Right renal pelvis (tissue), 4 donors: ENCODE measurements at regions not wholly inside any gene's neighbourhood (a gene's known extent, or its start where the extent isn't known, plus 50 kb on each side); places are given as distances from the start of the nearest gene placed in this dataset.
"Not testable (repeated sequence)": the region's sequence is repeated elsewhere in the genome, so short reads cannot be mapped to it uniquely, and the experiment has no call there.

ENCODE experiments used
- DNase-seq, 4 donors: peaks; one replicate each; pipeline ENCODE4 v3.0.0-alpha.2; 2013; ENCODE audit warnings: low read depth in 4 of 4, low spot score in 3 of 4, missing footprints in 1 of 4

DNA sequence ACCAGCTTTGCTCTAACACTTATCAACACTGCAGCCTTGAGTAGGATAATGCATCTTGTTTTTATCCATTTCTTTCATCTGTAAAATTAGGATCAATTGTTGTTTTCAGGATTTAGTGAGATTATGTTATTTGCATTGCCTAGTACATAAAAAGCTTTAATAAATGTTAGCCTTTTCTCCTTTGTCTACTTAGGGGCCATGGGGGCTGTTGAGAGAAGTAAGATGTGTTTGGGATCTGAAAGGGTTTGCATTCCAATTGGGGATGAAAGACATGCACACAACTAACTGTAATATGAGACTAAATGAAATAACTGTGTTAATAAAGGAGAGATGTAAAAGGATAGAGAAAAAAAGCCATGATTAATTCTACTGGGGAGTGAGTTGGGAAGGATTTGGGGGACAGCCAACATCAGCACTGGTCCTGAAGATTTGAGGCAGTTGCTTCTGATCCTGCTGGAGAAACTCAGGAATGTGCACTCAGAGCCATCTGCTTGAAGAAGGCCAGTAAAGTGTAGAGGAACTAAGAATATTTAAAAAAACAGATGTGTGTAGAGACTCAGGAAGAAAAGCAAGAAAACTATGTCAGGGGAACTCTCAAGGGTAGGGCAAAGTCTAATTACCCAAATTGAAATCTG is 236.3 kb downstream of the OLFM4 start:
- DNase-seq = no peak

DNA sequence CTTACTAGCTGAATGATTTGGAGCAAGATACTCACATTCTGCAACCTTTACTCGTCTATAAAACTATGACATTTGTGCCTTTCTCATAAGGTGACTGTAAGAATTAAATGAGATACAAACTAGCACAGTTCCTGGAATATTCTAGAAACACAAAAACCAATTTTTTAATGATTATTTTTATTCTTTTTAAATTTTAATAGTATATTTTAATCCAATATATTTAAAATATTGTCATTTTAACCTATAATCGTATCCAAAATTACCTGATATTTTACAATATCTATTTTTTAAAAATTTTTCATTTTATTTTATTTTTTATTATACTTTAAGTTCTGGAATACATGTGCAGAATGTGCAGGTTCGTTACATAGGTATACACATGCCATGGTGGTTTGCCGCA is 238.1 kb downstream of the OLFM4 start:
- no peak for DNase-seq

DNA sequence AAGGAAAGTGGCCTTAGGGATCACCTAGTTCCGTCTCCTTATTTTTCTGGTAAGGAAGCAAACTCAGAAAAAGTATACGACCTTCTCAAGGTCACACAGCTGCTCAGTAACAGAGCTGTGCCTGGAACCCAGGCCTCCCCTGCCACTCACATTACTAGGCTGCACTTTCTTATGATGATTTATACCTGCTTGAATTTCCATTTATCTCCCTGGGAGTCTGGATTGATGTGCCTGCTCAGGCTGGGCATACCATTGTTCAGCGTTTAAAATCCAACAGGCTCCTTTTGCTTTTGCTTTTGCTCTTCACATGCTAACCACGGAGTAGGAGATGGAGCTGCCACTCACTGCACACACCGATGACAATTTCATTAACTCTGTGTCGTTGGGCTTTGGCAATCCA is 241.0 kb downstream of the OLFM4 start:
- no peak for DNase-seq

DNA sequence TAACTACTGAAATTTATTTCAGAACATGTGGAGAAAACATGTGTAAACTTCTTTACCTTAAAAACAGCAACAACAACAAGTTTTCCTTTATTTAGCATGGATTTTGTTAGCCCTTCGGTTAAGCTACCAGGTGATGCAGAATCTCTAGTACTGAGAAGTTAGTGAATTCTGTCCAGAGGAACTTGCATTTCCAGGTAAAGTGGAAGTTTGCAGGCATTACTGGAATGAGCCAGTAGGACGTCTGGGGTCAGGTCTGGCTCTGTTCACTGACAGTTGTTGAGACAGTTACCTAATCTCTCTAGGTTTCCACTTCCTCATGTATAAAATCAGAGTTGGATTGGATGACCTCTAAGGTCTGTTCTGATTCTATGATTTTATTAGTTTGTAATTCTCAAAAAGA is 244.3 kb downstream of the OLFM4 start:
- DNase-seq = no peak

DNA sequence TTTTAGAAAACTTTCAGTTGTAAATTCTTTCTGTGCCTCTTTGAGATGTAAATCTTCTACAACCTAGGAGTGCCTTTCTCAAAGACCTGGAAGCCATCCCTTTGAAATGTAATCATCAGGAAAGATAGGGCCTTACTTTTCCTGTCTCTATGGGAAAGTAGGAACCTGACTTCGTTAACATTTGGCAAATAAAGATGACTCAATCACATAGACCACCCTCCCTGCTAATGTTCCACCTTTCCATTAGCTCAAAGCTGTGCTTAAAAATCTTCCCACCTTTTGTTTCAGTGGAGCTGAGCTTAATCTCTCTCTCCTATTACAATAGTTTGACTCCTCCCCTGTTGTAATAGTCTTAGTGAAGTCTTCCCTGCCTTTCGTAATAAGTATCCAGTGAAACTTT is 247.7 kb downstream of the OLFM4 start:
- DNase-seq = no peak

DNA sequence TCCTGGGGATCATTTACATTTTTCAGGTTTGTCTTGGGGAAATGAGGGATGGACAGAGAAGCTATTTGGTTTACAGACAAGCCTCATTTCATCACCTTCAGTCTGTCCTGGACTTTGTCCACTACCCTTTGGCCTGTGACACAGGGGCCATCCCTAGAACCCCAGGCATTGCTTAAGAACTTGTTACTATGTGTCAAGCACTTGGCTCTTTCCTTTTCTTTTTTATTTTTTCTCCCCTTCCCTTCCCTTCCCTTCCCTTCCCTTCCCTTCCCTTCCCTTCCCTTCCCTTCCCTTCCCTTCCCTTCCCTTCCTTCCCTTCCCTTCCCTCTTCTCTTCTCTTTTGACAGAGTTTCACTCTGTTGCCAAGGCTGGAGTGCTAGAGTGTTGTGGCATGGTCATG is 253.1 kb downstream of the OLFM4 start:
- DNase-seq = no peak

DNA sequence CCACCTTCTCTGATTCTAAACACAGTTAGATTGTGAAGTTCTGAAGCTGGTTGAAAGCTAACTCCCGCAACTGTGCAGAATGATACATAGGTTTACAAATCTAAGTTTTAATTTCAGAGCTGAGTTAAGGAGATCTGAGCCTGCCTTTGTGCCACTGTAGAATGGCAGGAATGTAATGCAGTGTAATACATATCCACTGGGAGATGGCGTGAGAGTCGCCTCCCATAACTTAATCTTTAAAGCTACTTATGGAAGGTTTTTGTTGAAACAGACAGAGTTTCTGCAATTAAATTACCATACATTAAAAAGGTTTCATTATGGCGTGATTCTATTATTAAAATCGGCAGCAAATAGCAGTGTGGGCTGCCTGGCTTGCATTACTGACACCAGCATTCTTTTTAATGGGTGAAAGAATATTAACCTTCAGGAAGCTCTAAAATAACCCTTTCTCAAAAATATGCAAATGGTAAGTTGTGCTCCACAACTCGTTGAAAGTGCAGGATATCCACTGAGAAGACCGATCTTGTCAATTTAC is 257.4 kb downstream of the OLFM4 start:
- DNase-seq = no peak

DNA sequence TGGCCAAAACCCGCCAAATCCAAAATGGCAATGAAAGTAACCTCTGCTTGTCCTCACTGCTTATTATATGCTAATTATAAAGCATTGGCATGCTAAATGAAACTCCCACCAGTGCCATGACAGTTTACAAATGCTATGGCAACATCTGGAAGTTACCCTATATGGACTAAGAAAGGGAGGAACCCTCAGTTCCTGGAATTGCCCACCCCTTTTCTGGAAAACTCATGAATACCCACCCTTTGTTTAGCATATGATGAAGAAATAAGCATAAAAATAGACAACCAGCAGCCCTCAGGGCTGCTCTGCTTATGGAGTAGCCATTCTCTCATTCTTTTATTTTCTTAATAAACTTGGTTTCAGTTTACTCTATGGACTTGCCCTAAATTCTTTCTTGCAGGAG is 269.8 kb downstream of the OLFM4 start:
- DNase-seq = no peak

DNA sequence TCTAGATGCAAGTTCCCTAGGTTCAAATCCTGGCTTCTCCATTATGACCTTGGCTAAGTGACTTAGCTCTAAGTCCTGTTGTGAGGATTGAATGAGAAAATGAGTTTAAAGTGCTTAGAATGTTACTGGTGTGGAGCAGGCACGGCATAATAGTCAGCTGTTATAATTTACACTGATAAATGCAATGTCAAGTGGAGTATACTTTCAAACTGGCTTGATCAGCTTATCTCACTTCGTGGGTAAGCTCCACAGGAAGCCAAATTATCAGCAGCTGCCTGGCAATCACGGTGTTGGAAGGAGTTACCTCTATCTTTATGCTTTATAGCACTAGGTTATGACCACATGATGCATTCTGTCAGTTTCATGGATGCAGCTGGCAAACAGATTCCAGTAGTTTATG is 272.8 kb downstream of the OLFM4 start:
- DNase-seq = no peak

DNA sequence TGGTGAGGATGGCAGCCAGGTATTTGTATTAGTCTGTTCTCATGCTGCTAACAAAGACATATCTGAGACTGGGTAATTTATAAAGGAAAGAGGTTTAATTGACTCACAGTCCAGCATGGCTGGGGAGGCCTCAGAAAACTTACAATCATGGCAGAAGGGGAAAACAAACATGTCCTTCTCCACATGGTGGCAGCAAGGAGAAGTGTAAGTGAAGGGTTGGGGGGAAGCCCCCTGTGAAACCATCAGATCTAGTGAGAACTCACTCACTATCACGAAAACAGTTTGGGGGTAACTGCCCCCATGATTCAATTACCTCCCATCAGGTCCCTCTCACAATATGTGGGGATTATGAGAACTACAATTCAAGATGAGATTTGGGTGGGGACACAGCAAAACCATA is 276.8 kb downstream of the OLFM4 start:
- DNase-seq = not testable (repeated sequence)

DNA sequence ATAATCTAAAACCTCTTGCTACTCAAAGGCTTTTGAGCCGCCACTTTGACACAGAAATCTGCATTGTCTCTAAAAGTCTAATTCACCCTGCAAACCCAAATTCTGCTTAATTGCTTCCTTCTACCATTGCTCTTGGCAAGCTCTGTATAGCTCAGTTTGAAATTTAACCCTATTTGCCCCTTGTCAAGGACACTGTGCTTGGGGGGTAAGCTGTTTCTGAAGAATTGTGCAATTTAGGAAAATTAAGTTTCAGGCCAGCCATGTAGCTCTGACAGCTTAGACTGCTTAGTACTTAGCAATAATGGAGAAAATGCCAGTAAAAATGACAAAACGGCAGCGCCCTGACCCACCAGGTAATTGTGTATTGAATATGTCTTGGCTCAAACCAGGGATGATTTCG is 282.2 kb downstream of the OLFM4 start:
- DNase-seq = no peak

DNA sequence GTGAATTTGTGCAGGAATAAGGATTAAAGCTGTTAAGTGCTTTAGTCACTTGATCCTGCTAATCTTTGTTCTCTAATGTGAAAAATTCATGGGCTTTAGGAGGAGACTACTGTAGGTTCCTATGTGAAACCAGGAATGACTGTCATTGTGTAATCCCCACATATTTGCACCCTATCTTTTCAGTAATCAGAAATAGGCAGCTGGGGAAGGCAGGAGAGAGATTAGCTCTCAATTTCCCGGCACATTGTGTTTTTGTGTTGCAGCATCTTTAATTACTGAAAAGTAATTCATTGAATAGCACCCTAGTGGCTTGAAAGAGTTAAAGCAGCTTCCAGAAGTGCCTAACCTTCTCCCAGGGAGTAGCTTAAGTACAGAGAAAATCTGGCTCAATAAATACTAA is 282.9 kb downstream of the OLFM4 start:
- DNase-seq = no peak

DNA sequence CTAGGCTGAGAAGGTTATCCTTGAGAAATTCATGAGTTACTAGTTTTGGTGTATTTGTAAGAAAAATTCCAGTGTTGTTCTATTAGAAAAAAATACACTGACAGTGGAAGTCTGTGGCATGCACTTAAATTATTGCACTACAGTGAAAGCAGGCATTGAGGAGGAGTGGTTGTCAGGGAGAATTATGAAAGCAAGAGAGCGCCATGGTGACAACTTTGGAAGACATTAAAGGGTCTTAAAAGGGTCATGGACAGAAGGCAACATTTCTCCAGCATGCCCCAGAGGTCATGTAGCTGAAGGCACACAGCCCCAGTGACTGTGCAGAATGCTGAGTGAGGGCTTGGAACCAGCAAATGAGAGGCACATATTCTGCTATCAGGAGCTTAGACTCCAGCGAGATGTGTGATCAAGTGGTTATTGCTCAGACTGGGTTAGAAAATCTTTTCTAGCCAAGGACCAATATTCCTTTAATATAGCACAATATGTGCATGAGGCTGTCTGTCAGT is 292.7 kb downstream of the OLFM4 start:
- peak in 1 of 4 donors; percentile 8 for DNase-seq

DNA sequence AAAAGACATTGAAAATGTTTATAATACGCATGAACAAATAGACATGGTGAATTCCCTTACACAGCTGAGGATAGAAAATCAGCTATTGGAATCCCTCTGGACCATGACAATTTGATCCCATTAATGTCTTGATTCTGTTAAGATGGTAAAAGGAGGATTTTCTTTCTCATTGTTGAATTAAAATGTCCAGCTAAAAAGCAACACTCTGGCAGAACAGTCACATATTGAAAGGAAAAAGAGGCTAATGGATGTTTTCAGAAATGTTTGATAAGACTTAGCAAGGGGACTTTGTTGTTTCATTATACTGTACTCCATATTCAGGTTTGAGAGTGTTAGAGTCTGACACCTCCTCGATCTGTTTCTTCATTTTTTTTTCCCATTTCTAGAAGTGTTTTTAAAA is 296.0 kb downstream of the OLFM4 start:
- no peak for DNase-seq

DNA sequence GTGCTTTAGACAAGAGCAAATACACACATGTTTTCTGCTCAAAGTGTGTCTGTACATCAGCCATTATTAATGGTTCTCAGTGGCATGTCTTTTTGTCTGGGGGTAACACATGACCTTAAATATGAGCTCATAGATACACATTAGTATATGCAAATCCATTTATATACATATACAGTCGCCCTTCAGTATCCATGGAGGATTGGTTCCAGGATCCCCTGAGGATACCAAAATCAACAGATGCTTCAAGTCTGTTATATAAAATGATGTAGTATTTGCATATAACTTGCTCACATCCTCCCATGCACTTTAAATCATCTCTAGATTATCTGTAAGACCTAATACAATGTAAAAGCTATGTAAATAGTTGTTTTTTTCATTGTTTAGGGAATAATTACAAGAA is 298.1 kb downstream of the OLFM4 start:
- DNase-seq = no peak

DNA sequence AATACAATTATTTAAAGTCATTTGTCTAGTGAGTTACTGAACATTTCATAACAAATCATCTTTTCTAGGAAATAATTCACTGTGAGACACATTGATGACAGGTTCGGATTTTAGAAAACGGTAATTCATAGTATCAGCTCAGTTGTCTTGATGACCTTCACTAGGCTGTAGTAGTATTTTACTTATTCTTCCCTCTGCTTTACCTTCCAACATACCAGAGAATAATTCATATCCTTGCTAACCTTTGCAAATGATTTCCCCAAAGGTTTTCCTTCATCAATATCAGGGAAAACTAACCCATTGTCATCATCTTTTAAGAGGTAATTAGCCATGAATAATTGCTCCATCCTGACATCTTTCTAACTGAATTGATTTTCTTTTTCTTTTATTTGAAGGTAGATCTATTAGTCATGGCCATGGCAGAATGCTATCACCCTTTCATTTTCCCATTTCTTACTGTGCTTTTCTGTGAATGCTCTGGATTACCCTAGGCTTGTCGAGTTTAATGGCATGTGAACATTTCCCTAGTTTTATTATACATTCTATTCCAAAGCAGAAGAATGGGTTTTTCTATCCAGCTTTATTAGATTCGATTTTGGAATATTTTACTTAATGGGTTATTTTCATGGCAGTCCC is 299.2 kb downstream of the OLFM4 start:
- no peak for DNase-seq

DNA sequence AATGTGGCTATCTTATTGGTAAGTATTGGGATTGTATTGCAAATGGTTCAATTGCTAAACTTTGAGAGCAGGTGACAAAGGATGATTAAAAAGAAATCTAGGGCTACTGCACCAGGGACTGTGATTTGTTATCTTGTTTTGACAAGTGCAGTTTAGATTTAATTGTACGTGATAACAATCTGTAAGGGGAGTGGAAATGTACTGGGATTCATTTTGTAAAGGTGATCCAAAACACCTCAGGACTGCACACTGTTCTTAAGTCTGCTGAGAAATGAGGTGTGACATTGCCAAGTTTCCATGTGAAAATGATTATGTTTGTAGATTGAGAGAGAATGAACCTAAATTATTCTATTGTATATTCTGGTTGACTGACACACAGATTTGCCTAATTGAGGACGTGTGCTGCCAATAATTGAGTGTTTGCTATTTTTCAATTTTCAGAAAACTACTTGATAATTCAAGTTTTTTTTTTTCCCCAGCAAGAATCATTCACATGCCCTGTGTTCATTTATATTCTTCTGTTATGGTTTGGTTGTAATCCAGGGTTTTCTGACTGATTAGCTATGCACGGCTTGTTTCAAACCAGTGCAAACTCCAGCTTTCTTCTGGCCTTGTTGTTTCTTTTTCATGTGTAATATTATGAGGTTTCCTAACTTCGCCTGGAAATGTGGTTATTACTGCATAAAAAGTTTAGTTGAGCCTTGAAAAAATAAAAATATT is 308.0 kb downstream of the OLFM4 start:
- no peak for DNase-seq

DNA sequence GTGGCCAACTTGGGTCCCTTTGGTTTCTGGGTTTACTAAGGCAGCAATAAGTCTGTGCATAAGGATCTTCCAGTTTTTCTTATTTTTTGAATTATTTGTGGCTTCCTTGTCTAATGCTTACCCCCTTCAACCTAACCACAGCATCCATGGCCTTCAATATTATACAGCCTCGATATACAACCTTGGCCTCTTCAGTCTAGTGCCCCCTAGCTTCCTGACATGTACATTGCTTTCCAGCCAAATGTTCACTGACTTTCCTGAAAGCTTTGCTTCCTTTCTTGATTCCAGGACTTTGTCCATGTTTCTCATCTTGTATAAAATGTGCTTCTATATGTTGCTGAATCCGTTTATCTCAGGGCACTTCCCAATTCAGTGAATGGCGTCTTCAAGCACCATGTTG is 310.1 kb downstream of the OLFM4 start:
- DNase-seq = no peak

DNA sequence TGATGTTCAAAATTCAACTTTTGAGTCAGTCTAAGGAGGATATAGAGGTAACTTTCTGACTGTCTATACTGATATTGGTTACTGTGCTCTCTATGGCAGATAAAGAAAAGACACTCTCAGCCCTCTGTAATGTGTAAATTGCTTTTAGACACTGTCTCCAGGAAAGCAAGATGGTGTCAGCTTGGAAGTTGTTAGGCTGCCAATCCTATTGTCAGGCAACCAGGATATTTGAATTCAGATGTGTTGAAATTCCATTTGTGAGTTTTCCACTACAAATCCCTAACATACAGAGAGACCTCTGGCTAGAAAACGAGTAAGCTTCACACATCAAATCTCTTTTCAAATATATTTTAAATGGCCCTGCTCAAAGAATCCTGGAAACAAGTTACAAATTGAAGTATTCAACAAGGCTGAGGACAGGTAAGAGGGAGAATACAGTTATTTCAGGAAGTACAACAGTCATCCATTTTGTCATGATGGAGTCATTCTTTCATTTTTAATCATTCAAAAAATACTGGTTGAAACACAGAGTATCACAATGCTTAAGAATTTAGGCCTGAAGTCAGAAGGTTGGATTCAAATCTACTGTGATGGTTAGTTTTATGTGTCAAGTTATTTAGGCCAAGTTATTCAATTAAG is 312.0 kb downstream of the OLFM4 start:
- no peak for DNase-seq

DNA sequence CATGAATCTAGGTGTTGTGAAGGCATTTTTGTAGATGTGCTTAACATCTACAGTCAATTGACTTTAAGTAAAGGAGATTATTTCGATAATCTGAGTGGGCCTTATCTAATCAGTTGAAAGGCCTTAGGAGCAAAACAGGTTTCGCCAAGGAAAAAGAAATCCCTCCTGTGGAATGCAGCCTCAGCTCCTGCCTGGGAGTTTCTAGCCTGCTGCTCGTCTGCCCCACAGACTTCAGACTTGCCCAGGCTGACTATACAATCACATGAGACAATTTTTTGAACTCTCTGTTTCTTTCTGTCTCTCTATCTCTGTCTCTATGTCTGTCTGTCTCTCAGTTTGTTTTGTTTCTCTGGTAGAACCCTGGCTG is 312.5 kb downstream of the OLFM4 start:
- no peak for DNase-seq

DNA sequence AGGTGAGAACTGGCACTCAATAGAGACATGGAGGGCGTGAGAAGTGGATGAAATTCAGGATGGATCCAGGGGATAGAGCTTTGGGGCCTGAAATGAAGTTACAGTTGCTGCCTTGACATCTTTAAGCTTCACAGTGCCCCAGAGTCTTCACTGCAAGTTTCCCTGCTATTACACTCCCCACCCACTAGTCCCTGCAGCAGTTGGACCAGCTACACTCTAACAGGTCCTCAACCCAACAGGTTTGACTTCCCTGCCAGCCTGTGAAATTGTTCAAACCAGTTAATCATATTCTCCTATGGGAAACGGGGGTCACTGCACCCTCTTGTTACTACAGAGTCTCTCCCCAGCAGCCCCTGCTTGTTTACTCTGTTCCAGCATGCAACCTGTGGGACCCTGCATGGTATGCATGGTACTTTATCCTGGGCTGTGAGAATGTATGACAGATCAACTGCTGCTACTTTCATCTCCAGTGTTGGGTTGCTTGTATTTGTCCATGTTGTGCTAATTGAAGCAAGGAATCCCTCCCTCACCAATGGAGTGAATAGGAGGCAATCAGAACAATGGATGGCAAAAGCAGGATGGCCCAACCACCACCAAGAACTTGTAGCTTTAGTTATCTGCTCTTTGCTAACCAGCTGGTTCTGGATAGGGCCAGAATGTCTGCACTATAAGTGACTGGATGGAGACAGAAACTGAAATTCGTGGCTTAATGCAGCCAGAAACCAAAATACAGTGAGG is 314.2 kb downstream of the OLFM4 start:
- no peak for DNase-seq
